HT-29 (cell line): ENCODE measurements at regions not wholly inside any gene's neighbourhood (a gene's known extent, or its start where the extent isn't known, plus 50 kb on each side); places are given as distances from the start of the nearest gene placed in this dataset.

Experiments
- DNase-seq: peaks from one replicate; pipeline ENCODE4 v3.0.0-alpha.2; 2015; ENCODE audit warnings: low spot score

DNA sequence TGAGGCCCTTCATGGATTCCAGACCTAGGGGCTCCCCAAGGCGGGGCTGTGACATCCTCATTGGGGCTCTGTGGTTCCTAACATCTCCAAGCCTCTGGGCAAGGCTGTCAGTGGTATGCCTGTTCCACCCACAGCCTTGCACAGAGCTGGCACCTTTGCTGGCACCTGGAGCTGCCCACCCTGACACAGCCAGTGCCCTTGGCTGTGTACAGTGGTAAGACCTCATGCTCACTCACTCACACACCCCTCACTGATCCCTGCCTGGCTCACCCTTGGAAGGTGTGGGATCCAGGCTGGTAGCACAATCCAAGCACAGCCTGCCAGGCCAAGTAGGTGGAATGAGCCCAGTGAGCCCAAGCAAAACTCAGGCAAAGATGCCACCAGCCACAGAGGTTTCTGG is 200.4 kb upstream of the PCDH15 start:
- no peak for DNase-seq

DNA sequence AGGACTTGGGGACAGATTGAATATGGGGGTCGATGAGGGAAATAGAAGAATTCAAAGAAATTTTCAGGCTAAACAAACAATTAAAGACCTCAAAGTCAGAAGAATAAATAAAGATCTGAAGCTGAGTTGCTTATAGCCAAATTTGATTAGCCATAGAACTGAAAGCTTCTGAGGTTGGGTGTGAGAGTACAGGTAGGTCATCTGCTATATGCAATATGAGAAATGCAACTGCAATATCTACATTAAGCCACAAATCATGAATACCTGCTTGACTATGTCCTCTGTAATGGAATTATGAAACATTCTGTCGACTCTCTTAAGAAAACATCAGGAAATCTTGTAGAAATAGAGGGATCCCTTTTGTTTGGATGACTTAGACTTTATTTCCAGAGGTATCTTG is 192.1 kb upstream of the PCDH15 start:
- DNase-seq: no peak

DNA sequence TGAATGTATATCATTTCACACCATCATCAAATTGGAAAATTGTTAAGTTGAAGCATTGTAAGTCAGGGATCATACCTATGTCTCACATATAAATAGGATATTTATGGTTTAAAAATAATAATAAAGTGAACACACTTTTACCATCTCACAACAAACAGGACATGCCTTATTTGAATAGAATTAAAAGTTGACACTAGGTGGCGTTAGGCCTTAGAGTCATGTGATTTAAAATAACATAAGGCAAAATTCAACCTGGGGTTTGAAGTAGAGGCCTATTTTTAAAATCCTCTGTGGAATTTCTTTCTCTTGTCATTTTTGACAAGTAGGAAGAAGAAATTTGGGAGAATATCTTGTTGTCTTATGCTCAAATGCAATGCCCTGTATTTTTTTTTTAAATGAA is 184.7 kb upstream of the PCDH15 start:
- DNase-seq: peak; percentile 44

DNA sequence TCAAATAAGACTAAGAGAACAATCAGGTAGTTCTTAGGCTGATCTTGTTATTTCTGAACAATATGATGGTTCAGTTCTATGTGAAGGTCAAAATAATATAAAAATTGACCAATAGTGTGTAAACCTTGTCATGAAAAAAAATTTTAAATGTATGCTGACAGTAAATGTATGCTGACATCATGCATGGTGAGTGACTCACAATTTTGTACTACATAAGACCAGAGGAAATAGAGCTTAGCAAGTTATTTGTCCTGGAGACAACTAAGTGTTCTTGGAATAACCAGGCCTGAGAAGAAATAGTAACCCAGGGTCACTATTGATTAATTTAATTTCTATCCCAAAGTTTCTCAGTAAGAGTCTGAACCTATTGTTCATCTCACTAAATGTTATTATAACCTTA is 182.2 kb upstream of the PCDH15 start:
- DNase-seq: no peak

DNA sequence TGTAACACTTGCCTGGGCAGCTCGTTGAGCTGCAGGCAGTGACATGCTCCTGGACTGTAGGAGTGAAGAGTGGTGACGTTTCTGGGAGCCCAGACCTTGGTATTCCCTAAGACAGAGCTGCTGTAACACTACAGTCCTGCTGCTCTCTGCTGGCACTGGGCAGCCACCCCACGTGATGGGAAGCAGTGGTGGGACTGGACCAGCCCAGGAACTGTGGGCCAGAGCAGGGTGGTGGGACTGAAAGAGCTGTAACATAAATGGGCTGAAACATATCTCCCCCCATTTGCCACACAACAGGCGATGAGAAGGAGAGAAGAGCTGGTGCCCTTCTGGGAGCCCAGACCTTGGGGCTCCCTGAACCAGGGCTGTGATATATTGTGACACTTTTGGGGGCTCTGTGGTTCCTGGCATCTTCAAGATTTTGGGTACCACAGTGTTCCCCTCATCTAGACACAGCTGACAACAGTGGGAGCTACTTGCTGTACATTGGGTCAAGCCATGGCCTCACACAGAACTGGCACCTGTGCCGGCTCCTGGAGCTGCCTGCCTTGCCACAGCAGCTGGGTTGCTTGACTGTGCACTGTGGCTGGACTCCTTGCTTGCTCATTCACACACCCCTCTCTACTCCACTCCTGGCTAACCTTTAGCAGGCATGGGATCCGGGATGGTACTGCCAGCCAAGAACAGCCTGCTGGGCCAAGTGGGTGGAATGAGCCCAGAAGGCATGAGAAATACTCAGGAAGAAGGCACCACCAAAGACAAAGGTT is 161.3 kb upstream of the PCDH15 start:
- no peak for DNase-seq

DNA sequence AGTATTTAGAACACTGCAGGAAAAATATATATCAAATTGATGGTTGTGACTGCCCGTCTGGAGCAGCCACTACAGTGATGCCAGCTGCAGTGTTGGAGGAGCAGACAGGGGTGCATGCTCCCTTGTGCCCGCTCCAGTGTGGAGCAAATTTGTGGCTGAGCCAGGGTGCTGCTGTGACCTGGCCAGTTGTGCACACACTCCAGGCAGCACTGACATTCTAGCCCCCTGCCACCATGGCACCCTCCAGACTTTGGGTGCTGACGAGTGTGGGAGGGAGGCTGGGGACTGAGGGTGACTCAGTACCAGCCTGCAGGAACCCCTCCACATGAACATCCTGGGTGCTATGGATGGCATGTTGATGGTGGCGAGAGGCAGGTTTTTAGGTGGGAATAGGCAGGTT is 160.0 kb upstream of the PCDH15 start:
- no peak for DNase-seq

DNA sequence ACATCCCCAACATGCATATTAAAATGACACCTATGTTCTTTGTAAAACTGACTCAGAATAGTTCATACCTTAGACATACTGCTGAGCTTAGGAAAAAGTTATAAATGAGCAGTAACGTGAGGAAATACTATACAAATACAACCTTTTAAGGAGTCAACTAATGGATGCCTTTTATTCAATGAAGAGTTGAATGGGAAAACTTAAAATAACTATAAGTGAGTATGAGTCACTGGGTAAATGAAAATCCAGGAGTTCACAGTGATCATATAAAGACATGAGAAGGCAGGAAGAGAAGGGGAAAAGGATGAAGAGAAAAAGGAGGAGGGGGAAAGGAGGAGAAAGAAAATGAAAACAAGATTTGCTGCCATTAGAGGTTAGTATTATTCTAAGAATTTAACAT is 157.8 kb upstream of the PCDH15 start:
- no peak for DNase-seq

DNA sequence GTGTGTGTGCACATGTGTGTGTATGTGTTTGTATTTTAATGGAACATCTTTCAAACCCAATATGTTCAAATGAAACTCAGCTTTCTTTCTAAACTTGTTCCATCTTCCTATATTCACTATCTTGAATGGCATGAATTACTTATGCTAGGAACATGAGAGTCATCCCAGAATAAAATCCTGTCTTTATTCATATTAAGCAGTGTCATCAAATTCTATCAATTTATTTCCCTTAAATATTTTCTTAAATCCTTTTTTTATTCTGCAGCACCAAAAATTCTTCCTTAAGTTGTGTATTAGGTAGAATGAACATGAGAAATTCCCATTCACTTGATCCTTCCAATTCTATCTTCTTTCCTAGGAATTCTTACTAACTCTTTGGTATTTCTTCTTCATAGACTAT is 146.6 kb upstream of the PCDH15 start:
- DNase-seq: no peak

DNA sequence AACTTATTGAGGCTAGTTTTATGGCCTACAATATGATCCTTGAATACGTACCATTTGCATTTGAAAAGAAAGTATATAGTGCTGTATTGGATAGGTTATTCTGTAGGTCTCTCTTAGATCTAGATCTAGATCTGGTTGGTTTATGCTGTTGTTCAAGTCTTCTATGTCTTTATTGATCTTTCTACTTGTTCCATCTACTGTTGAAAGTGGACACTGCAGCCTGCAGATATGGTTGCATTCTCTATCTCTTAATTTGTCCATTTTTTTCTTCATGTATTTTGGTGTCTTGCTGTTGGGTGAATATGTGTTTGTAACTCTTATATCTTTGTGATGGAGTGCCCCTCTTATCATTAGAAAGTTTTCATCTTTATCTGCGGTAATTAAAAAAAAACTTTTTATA is 139.4 kb upstream of the PCDH15 start:
- peak; percentile 22 for DNase-seq

DNA sequence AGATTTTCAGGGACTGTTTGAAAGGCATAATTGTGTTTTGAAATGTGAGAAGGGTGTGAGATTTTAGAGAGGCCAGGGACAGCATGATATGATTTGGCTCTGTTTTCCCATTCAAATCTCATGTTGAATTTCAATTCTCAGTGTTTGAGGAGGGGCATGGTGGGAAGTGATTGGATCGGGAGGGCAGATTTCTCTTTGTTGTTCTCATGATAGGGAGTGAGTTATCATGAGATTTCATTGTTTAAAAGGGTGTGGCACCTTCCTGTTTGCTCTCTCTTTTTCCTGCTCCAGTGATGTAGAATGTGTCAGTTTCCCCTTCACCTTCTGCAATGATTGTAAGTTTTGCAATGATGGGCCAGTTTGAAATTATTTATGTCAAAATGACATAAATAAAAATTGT is 113.0 kb upstream of the PCDH15 start:
- no peak for DNase-seq

DNA sequence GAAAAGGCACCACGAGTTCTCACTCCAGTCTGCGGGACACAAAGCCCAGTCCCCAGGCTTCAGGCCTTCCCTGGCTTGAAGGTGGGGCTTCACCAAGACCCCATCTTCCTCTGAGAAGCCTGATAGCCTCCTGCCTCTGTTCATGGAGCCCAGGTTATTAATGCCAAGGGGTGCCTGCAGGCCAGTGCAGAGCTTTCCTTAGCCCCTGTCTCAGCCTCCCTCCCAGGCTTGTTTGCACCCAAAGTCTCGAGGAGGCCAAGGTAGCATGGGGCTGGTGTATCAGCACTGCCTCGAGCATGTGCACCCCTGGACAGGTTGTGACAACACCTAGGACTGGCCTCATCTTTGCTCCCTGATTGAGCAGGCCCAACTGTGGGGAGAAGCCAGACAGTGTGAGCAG is 108.1 kb upstream of the PCDH15 start:
- DNase-seq: no peak

DNA sequence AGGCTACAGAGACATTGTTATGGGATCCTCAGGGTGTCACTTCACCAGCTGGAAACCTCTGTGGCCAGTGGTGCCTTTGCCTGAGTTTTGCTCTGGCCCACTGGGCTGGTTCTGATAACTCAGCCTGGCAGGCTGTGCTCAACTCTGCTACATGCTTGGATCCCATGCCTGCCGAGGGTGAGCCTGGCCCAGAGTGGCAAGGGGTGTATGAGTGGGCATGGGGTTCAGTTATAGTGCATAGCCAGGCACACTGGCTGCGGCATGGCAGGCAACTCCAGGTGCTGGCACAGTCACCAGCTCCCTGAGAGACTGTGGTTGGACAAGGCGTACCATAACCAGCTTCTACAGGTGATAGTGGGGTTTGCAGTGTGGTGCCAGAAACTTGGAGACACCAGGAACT is 107.0 kb upstream of the PCDH15 start:
- no peak for DNase-seq

DNA sequence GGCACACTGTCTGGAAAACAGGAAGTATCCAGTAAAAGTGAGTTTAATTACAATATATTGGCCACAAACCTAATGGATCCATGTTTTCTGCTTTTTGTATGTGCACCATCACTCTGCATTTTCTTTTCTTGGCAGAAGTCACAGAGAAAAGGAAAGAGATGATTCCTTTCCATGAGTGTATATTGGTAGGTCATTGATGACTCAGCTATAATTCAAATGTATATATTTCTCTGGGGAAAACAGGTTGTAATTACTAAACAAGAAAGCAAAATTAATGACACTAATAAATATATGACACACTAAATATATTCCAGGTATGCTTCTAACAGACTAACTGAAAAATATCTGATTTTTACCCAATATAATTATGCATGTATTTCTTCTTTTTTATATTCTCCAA is 105.9 kb upstream of the PCDH15 start:
- no peak for DNase-seq

DNA sequence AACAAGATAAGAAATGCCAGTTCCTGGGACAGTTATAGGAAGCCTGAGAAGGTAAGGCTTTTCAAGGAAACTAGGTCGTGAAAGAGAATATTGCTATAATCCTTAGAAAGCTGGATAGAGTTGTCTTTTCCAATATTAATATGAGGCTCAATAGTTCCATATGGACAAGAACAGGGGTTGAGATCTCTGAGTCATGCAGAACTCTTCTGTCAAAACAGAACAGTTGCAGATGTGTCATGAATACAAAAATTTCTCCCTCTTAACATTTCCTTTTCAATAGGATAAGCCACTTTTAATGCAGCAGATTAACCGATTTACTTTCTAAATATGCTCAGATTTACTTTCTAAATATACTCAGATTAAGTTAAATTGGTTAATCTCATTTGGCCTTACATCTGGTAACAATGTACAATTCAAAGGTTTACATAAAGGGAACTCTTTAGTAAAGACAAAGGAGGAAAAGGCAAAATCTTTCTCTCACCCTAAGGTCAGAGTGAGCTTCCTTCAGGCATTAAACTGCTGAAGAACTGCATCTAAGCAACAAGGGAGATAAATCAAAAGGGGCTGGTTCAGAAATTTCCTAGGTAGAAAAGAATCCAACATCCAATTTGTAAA is 104.7 kb upstream of the PCDH15 start:
- no peak for DNase-seq

DNA sequence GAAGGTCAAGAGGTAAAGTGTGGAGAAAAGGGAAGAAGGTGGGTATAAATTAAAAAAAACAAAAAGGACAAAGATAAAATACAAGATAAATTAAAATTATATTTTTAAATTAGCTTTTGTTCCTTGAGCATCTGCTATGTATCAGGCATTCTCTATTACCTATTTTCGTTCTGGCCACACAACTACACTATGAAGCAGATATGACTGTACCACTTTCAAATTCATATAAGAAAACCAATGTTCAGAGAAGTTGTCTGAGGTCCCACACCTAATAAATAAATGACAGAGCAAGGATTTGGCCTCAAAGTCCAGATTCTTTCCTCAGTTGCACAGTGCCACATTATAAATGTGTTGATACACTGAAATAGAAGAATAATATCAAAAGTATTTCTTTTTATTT is 103.8 kb upstream of the PCDH15 start:
- no peak for DNase-seq

DNA sequence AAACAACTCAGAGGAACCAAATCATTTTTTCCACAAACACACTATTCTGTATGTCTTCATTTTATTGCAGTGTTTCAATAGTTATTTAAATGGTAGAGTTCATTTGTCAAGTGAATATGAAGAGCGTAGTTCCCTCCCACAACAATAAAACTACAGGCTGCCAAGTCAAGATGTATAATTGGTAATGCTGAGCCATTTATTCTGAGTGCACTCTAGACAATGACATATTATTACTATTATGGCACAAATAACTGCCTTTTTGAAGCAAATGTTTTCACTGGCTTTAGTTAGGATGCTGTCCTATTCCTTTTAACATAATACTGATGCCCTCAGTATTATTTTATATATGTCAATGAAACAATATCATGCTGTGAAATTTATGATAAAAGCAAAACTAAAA is 102.7 kb upstream of the PCDH15 start:
- DNase-seq: no peak

DNA sequence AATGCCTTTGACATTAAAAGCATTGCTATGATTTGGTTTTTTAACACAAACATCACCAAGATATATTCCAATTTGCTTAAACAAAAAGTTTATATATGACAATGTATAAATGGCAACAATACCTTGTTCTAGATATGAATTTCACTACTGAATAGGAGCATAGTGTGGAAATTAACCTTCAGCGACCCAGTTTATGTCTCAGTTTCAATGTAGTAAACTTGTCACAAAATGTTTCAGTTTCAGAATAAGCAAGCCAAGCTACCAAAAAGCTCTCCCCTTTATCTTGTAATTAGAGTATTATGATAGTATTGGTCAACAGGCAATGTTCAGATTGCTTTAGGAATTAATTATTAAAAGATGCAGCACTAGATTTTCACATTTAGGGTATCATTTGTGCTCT is 99.6 kb upstream of the PCDH15 start:
- DNase-seq: no peak

DNA sequence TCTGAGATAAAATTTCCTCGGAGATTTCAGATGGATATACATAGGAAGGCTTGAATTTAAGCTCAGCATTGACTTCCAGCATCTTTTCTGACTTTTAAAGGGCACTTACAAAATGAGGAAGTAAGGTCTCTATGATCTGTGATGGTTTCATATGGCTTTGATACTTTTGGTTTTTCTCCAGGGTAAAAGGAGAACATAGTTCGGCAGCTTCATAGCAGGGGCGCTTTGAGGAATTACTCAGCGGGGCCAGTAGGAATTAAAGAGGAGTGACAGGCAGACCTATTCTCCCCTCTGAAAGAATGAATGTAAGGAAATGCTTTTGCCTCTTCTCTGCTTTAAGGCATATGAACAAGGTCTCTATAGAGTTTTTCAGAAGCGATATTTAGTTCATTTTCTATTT is 80.0 kb upstream of the PCDH15 start:
- DNase-seq: no peak

DNA sequence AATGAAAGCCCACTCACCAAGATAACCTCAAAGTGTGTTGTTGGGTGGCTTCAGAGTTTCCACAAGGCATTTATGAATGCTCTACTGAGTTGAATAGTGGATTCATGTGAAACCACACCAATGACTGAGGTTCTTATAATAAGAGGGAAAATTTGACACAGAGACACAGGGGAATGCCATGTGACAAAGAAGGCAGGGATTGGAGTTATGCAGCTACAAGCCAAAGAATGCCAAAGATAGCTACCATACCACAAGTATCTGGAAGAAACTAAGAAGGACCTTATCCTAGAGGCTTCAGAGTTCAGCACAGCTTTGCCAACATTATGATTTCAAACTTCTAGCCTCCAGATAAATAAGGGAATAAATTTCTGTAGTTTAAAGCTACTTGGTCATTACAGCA is 68.0 kb upstream of the PCDH15 start:
- DNase-seq: no peak

DNA sequence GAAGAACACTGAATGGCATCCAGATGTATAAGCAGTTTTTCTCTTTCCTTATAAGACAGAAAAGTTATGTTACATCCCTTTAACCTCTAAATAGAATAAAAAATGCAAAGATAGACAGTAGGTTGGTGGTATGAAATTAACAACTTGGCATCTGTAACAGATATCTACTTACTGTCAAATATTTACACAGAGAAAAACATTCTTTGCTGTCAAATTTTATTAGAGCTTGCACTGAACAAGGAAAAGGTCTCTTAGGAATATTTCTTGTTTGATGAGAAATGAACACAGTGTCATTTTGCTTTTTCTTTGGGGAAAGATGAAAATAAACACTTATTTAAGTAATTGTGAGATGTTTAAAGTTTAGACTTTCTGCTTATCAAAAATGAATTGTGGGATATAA is 65.6 kb upstream of the PCDH15 start:
- DNase-seq: no peak

DNA sequence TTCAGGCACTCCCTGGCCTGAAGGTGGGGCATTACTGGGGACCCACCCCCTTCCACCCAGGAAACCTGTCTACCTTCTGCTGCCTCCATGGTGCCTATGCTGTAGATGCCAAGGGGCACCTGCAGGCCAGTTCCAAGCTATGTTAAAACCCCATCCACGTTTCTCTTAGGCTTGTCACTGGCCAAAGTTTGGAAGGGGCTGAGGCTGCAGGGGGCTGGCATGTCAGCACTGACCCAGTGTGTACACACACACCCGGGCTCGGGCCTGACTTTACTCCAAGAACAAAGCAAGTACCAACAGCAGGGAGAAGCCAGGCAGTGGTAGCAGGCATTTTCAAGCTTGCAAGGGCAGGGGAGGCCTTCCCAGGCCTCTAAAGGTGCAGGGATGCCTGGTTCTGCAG is 53.8 kb upstream of the PCDH15 start:
- DNase-seq: no peak

DNA sequence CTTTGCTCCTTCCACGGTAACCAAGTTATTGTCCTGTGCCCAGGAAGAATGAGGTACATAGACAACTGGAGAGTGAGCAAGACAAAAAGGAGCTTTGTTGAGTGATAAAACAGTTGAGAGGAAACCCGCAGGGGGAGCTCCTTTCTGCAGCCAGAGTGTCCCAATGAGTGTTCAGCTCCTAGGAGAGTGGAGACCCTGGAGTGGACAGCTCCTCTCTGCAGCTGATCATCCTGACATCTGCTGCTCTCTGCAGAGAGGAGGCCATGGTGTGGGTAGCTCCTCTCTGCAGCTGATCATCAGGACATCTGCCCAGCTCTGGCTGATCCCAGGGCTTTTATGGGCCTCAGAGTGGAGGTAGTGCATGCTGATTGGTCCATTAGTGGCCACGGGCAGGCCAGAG is 53.4 kb upstream of the PCDH15 start:
- no peak for DNase-seq

DNA sequence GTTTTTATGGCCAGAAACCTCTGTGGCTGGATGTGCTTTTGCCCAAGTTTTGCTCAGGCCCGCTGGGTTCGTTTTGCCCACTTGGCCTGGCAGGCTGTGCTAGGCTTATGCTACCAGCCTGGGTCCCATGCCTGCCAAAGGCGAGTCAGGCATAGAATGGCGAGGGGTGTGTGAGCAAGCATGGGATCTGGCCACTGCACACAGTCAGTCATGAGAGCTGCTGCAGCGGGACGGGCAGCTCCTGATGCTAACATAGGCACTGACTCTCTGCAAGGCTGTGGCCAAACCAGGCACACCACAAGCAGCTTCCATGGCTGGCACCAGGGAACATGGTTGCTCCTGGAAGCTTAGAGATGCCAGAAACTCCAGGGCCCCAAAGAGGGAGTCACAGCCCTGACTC is 52.9 kb upstream of the PCDH15 start:
- DNase-seq: no peak
